ENCODE measurements at regions not wholly inside any gene's neighbourhood (a gene's known extent, or its start where the extent isn't known, plus 50 kb on each side); places are given as distances from the start of the nearest gene placed in this dataset.

- Mint-ChIP-seq H3K27me3 (ENCODE audit: insufficient read depth, low read depth) (peaks cover 6% of the 10 kb centered on the region), H3K36me3 (no peaks in the 10 kb centered on the region), H3K4me3 (no peak overlapping the region), H3K27ac (no peak overlapping the region), H3K4me1 (peaks cover 11% of the 10 kb centered on the region), H3K9me3 (no peaks in the 10 kb centered on the region)
- Histone ChIP-seq H3K9me3 (ENCODE audit: low read depth) (no peaks in the 10 kb centered on the region), H3K36me3 (no peaks in the 10 kb centered on the region), H3K27ac (no peak overlapping the region), H3K79me2 (ENCODE audit: low read depth) (no peaks in the 10 kb centered on the region), H4K20me1 (ENCODE audit: low read depth) (no peaks in the 10 kb centered on the region), H3K4me1 (peaks cover 6% of the 10 kb centered on the region), H2AFZ (replicated peaks) (no peak overlapping the region), H3K4me2 (no peak overlapping the region), H3K27me3 (peaks cover 6% of the 10 kb centered on the region), H3K4me3 (no peak overlapping the region), H3K9ac (no peak overlapping the region), H3F3A (ENCODE audit: low read depth) (no peaks in the 10 kb centered on the region)
- DNase-seq (ENCODE audit: low spot score) = no peak
- TF ChIP-seq EZH2 (IDR thresholded peaks at IDR 0.05) (no peak), EZH2phosphoT487 (IDR thresholded peaks at IDR 0.05) (no peak), CTCF (IDR thresholded peaks at IDR 0.05) (no peak)
These were observed 50.3 kb upstream of the THY1 start for GRCh38 chr11:119473226-119473625.

GRCh38 chr11:119472856-119473222, 49.9 kb upstream of the THY1 start:
- Histone ChIP-seq H3K36me3 (no peaks in the 10 kb centered on the region), H2AFZ (replicated peaks) (no peak overlapping the region), H3K9ac (no peak overlapping the region), H3K4me1 (peaks cover 6% of the 10 kb centered on the region), H3K27ac (no peak overlapping the region), H3K9me3 (ENCODE audit: low read depth) (no peaks in the 10 kb centered on the region), H3K27me3 (peaks cover 6% of the 10 kb centered on the region), H4K20me1 (ENCODE audit: low read depth) (no peaks in the 10 kb centered on the region), H3F3A (ENCODE audit: low read depth) (no peaks in the 10 kb centered on the region), H3K4me2 (no peak overlapping the region), H3K4me3 (no peak overlapping the region), H3K79me2 (ENCODE audit: low read depth) (no peaks in the 10 kb centered on the region)
- H3K9me3 Mint-ChIP-seq = peaks cover under 1% of the 10 kb centered on the region
- TF ChIP-seq EZH2 (IDR thresholded peaks at IDR 0.05) (no peak), CTCF (IDR thresholded peaks at IDR 0.05) (no peak), EZH2phosphoT487 (IDR thresholded peaks at IDR 0.05) (no peak)
- no peaks in the 10 kb centered on the region for H3K36me3 Mint-ChIP-seq
- H3K4me3 Mint-ChIP-seq = no peak overlapping the region
- H3K27ac Mint-ChIP-seq = no peak overlapping the region
- peaks cover 11% of the 10 kb centered on the region for H3K4me1 Mint-ChIP-seq
- H3K27me3 Mint-ChIP-seq (ENCODE audit: insufficient read depth, low read depth) = peaks cover 6% of the 10 kb centered on the region
- DNase-seq (ENCODE audit: low spot score) = no peak

All from neural progenitor cell (in vitro differentiated cells).